ENCODE measurements at regions not wholly inside any gene's neighbourhood (a gene's known extent, or its start where the extent isn't known, plus 50 kb on each side); places are given as distances from the start of the nearest gene placed in this dataset.
"Not testable (repeated sequence)": the region's sequence is repeated elsewhere in the genome, so short reads cannot be mapped to it uniquely, and the experiment has no call there.

- TF ChIP-seq CTCF (conservative IDR thresholded peaks at IDR 0.05; ENCODE audit: low read depth) = no peak
- DNase-seq (ENCODE audit: low spot score) = no peak
- no peak overlapping the region for H3K27ac ChIP-seq
- ChIA-PET POLR2A (ENCODE audit: low non-redundant PET) (no interaction called here), CTCF (interaction anchor here (0.6 kb wide), 1 partner anchor 379 kb away, joined by 4 read pairs; no protein-coding TSS in a partner anchor)
These were observed 1796.9 kb downstream of the NCAM2 start for GRCh38 chr21:22795091-22795490.

DNA sequence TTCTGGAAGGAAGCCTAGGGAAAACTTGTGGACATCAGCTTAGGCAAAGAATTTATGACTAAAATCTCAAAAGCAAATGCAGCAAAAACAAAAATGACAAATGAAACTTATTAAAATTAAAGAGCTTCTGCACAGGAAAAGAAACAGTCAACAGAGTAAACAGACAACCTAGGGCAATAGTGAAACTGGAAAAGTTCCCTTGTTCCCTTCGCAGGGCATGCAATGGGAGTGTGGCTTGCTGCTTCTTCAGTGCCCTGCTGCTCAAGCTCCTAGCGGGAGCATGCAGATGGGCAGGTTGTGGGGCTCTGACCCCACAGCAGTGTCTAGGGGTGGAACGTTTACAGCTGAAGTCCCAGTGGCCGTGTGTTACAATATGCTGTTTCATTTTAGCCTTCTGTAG is 1797.4 kb downstream of the NCAM2 start:
- DNase-seq (ENCODE audit: low spot score) = no peak
- ChIA-PET CTCF (interaction anchor here (0.6 kb wide), 3 partner anchors 11 to 1531 kb away, joined by 3 to 4 read pairs (median 3); no protein-coding TSS in a partner anchor), POLR2A (ENCODE audit: low non-redundant PET) (no interaction called here)
- no peak for TF ChIP-seq CTCF (conservative IDR thresholded peaks at IDR 0.05; ENCODE audit: low read depth)
- H3K27ac ChIP-seq = no peak overlapping the region

GRCh38 chr21:22796147-22796546 is 1797.9 kb downstream of the NCAM2 start:
- no peak overlapping the region for H3K27ac ChIP-seq
- ChIA-PET POLR2A (ENCODE audit: low non-redundant PET) (no interaction called here), CTCF (interaction anchor here (0.6 kb wide), 2 partner anchors 12 to 1532 kb away, joined by 3 read pairs; no protein-coding TSS in a partner anchor)
- TF ChIP-seq CTCF (conservative IDR thresholded peaks at IDR 0.05; ENCODE audit: low read depth) = no peak
- DNase-seq (ENCODE audit: low spot score) = no peak

- CTCF ChIA-PET = interaction anchor here (0.5 kb wide), 1 partner anchor 1235 kb away, joined by 3 read pairs; no protein-coding TSS in a partner anchor
- TF ChIP-seq CTCF (conservative IDR thresholded peaks at IDR 0.05; ENCODE audit: low read depth) = no peak
- no peak for DNase-seq (ENCODE audit: low spot score)
- POLR2A ChIA-PET (ENCODE audit: low non-redundant PET) = no interaction called here
- H3K27ac ChIP-seq = no peak overlapping the region
These were observed 1805.9 kb downstream of the NCAM2 start for GRCh38 chr21:22804151-22804550.

DNA sequence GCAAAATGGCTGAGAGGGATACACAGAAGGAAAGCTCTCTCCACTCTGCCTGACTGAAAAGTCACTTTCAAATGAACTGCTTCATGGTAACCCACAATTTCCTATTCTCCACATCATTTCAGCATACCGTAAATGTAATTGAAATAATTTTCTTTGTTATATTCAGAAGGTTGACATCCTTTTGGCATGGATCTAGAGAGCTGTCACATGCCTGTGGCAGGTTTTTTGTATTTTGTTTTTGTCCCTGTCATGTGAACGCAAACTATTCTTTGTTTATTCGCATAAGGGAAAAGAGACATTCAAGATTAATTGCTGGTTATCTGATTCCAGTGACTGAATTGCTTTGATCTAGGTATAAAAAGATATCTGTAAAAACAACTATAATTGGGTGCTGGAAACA is 1808.1 kb downstream of the NCAM2 start:
- no peak for TF ChIP-seq CTCF (conservative IDR thresholded peaks at IDR 0.05; ENCODE audit: low read depth)
- ChIA-PET POLR2A (ENCODE audit: low non-redundant PET) (no interaction called here), CTCF (no interaction called here)
- no peak overlapping the region for H3K27ac ChIP-seq
- no peak for DNase-seq (ENCODE audit: low spot score)

DNA sequence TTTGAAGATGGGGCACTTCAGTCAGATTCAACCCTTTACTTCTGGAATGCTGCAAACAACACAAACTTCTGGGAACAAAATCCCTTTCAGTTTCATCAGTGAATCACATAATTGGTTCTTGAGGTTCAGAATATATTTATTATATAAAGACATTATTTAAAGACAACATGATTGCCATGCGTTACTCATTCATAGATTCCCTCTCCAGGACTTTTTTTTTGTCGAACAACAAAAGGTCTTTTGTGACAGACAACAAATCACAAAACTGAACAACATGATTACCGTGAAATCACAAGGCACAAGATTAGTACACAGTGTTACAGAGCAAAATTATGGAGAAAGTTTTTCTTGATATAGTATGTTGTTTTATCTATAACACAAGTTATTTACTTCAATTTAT is 1815.0 kb downstream of the NCAM2 start:
- no peak overlapping the region for H3K27ac ChIP-seq
- ChIA-PET CTCF (interaction anchor here (0.7 kb wide), 1 partner anchor 1098 kb away, joined by 3 read pairs; no protein-coding TSS in a partner anchor), POLR2A (ENCODE audit: low non-redundant PET) (no interaction called here)

DNA sequence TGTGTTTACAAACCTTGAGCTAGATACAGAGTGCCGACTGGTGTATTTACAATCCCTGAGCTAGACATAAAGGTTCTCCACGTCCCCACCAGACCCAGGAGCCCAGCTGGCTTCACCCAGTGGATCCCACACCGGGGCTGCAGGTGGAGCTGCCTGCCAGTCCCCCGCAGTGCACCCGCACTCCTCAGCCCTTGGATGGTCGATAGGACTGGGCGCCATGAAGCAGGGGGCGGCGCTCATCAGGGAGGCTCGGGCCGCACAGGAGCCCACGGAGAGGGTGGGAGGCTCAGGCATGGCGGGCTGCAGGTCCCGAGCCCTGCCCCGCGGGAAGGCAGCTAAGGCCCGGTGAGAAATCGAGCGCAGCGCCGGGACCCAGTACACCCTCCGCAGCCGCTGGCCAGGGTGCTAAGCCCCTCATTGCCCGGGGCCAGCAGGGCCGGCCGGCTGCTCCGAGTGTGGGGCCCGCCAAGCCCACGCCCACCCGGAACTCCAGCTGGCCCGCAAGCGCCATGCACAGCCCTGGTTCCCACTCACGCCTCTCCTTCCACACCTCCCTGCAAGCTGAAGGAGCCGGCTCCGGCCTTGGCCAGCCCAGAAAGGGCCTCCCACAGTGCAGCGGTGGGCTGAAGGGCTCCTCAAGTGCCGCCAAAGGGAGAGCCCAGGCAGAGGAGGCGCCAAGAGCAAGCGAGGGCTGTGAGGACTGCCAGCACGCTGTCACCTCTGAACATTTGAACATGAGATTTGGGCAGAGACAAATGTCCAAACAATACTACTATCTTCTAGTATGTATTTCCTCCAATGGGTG is 1820.7 kb downstream of the NCAM2 start:
- DNase-seq (ENCODE audit: low spot score); H3K27ac ChIP-seq; POLR2A ChIA-PET (ENCODE audit: low non-redundant PET): not testable (repeated sequence)
- CTCF ChIA-PET = interaction anchor here (0.6 kb wide), 1 partner anchor 8 kb away, joined by 4 read pairs; no protein-coding TSS in a partner anchor

More for the DNA sequence above, 1815.0 kb downstream of the NCAM2 start:
- TF ChIP-seq CTCF (conservative IDR thresholded peaks at IDR 0.05; ENCODE audit: low read depth) = no peak
- no peak for DNase-seq (ENCODE audit: low spot score)
